ENCODE measurements at regions not wholly inside any gene's neighbourhood (a gene's known extent, or its start where the extent isn't known, plus 50 kb on each side); places are given as distances from the start of the nearest gene placed in this dataset.

DNA sequence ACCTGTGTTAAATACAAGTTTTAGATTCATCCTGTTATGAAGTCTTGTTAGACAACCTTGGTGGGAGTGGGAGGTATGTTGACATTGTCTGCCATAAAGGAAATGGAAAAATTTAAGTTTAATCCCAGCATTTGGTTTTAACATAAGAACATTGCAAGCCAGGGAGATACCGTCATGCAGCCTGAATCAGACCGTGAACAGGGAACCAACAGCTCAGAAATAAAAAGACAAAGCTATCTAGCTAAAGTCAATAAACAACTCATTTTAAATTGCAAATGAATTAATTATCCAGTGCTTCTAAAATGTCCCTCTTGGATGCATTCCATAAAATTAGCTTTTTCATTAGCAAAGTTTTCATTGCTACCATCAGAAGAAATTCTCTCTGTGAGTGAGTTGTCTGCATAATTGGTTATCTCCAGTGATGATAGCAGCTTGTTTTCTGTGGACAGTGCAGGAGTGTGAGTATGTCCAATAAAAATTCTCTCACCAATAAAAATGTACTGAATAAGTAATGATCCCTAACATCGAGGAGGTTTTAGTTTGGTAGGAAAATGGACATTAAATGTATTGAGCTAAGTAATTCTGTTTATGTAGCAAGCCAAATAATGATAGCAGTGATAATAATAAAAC is 170.6 kb upstream of the TMTC4 start:
- no peak for TF ChIP-seq POLR2A (IDR thresholded peaks at IDR 0.05)
- TF ChIP-seq CTCF (IDR thresholded peaks at IDR 0.05) = no peak
